ENCODE measurements at regions not wholly inside any gene's neighbourhood (a gene's known extent, or its start where the extent isn't known, plus 50 kb on each side); places are given as distances from the start of the nearest gene placed in this dataset.

- intact Hi-C loops (cut with micrococcal nuclease) = no loop called here
These were observed 215.1 kb upstream of the GPR26 start for GRCh38 chr10:123450956-123451605.

GRCh38 chr10:123451618-123452245, 214.4 kb upstream of the GPR26 start:
- intact Hi-C loops (cut with micrococcal nuclease) = no loop called here

GRCh38 chr10:123454987-123455386, 211.2 kb upstream of the GPR26 start:
- intact Hi-C loops (cut with micrococcal nuclease) = no loop called here

- intact Hi-C loops (cut with micrococcal nuclease) = no loop called here
These were observed 210.3 kb upstream of the GPR26 start for GRCh38 chr10:123455861-123456260.

GRCh38 chr10:123458933-123459332, 207.2 kb upstream of the GPR26 start:
- intact Hi-C loops (cut with micrococcal nuclease) = no loop called here

- intact Hi-C loops (cut with micrococcal nuclease) = no loop called here
These were observed 206.6 kb upstream of the GPR26 start for GRCh38 chr10:123459371-123460091.

GRCh38 chr10:123462246-123462645, 203.9 kb upstream of the GPR26 start:
- intact Hi-C loops (cut with micrococcal nuclease) = no loop called here

GRCh38 chr10:123462756-123463155, 203.4 kb upstream of the GPR26 start:
- intact Hi-C loops (cut with micrococcal nuclease) = no loop called here

- intact Hi-C loops (cut with micrococcal nuclease) = no loop called here
These were observed 203.0 kb upstream of the GPR26 start for GRCh38 chr10:123463181-123463580.

GRCh38 chr10:123463698-123464097, 202.5 kb upstream of the GPR26 start:
- intact Hi-C loops (cut with micrococcal nuclease) = no loop called here

- intact Hi-C loops (cut with micrococcal nuclease) = no loop called here
These were observed 201.5 kb upstream of the GPR26 start for GRCh38 chr10:123464430-123465323.

GRCh38 chr10:123470336-123470921, 195.7 kb upstream of the GPR26 start:
- intact Hi-C loops (cut with micrococcal nuclease) = no loop called here

- intact Hi-C loops (cut with micrococcal nuclease) = no loop called here
These were observed 194.3 kb upstream of the GPR26 start for GRCh38 chr10:123471811-123472210.

GRCh38 chr10:123472606-123473005, 193.5 kb upstream of the GPR26 start:
- intact Hi-C loops (cut with micrococcal nuclease) = no loop called here

GRCh38 chr10:123474700-123475099, 191.5 kb upstream of the GPR26 start:
- intact Hi-C loops (cut with micrococcal nuclease) = no loop called here

- intact Hi-C loops (cut with micrococcal nuclease) = no loop called here
These were observed 190.7 kb upstream of the GPR26 start for GRCh38 chr10:123475466-123475865.

- intact Hi-C loops (cut with micrococcal nuclease) = no loop called here
These were observed 188.0 kb upstream of the GPR26 start for GRCh38 chr10:123478116-123478515.

- intact Hi-C loops (cut with micrococcal nuclease) = no loop called here
These were observed 186.5 kb upstream of the GPR26 start for GRCh38 chr10:123479640-123480039.

- intact Hi-C loops (cut with micrococcal nuclease) = no loop called here
These were observed 185.8 kb upstream of the GPR26 start for GRCh38 chr10:123480344-123480743.

GRCh38 chr10:123480845-123481244, 185.3 kb upstream of the GPR26 start:
- intact Hi-C loops (cut with micrococcal nuclease) = no loop called here

- intact Hi-C loops (cut with micrococcal nuclease) = no loop called here
These were observed 181.4 kb upstream of the GPR26 start for GRCh38 chr10:123484722-123485121.

All from T-helper 1 cell treated with Interleukin-12 subunit alpha and Interleukin-12 subunit beta and Interleukin-4 antibody, amounts not matched to agents 30 ng/mL and 1 ng/mL, for 36 hours (primary cell).